GM21576 (cell line): ENCODE measurements at regions not wholly inside any gene's neighbourhood (a gene's known extent, or its start where the extent isn't known, plus 50 kb on each side); places are given as distances from the start of the nearest gene placed in this dataset.
A peak's percentile ranks its signal among the peaks of the same experiment; 100 is the strongest.

ENCODE experiments used
- ATAC-seq: cut with Tn5 transposase; IDR thresholded peaks from one replicate; pipeline ENCODE4 v1.9.1; 2021; ENCODE audit warnings: mild to moderate bottlenecking, moderate library complexity; ENCODE audit not compliant: unreplicated experiment

DNA sequence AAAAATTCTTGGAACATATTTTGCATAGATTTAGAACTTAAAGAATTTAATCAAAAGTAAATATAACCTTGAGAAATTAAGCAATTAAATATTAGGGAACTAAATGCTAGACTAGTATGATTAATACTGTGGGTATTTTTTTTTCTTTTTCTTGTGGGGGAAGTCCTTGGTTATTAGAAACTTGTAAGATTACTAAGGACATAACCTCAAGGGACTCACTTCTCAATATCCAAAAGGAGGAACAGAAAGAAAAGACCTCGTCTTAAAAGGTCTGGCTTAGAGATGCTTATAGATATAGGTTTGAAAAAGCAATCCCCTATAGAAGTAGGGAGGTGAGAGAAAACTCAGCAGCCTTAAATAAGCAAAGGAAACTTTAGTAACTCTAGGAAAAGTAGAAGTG, 368.5 kb downstream of the INSC start:
- ATAC-seq: peak; percentile 78

DNA sequence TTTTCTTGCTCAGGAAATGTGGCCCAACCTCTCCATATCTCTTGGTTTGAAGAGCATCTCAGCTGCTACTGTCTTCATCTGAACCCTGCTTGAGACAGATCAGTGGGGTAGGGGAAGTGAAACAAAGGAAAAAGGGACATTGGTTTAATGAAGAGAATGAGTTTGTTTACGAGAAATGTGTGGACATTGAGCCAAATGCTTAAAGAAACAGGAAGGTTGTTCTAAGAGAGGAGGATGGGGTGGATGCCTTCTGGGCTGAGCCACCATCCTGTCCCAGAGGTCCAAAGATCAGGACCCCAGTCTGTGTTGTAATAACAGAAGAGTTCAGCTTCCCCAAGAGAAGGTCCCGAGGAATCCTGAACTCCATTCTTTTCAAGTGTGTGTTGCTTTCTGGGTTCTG, 369.7 kb downstream of the INSC start:
- ATAC-seq: no peak

DNA sequence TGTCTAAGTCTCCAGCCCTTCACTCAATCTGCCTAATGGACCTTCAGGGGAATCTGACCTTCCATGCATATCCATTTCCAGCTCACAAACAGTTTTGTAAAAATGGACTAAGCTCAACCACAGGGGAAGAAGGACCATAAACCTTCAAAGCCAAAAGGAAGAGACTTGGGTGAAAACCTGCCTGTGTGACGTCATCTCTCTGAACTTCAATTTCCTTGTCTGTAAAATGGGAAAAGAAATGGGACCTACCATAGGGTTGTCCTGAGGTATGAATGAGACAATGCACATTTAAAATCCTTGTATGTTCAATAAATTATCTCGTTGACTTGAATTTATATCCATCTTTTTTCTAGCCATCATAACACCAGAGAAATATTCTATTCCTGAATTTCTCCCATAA, 370.7 kb downstream of the INSC start:
- no peak for ATAC-seq

GRCh38 chr11:15489281-15489680, 374.6 kb downstream of the INSC start:
- no peak for ATAC-seq

DNA sequence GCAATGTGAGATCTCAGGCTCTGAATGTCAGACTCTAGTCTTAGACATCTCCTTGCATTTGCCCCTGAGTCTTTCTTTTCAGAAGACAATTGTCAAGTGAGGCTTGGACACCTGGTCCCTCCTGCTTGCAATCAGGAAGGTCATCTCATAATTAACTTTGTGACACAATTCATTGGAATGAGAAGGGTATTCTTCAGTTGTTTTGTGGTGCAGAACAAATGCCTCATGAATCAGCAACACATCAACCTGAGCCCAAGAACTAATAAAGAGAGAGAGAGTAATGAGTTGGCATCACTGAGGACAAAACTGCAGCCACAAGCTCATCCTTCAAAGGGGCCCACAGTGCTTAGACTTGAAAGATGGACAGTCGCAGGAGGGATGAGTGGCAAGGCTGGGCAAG, 375.8 kb downstream of the INSC start:
- ATAC-seq: no peak

GRCh38 chr11:15493066-15493465, 378.3 kb downstream of the INSC start:
- no peak for ATAC-seq

DNA sequence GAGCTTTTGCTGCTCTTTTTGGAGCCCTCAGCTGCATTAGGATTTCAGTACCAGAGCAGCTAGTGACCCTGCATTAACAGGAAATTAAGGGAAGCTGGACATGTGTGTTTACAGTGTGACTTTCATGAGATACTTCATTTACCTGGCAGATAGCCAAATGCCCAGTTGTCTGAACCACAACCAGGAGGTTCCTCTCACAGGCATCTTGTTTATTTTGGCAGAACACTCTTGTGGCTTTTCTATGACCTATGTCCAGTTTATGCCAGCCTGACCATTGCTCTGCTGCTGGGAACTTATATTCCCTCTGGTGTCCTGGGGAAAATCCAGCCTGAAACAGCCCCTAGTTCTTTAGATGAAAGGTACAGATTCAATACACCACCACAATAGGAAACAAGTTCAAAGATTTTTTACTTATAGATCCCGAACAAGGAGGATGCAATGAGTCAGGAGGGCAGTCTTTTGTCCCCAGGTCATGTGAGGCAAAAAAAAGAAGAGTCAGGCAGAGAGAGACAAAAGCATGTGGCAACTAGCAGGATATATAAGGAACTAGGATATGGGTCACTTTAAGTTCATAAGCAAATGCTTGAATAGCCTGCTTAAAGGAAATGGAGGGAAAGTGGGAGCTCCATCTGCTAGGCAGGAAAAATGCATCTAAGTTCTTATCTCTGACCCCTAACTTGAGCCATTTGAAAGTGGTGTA, 379.3 kb downstream of the INSC start:
- no peak for ATAC-seq

DNA sequence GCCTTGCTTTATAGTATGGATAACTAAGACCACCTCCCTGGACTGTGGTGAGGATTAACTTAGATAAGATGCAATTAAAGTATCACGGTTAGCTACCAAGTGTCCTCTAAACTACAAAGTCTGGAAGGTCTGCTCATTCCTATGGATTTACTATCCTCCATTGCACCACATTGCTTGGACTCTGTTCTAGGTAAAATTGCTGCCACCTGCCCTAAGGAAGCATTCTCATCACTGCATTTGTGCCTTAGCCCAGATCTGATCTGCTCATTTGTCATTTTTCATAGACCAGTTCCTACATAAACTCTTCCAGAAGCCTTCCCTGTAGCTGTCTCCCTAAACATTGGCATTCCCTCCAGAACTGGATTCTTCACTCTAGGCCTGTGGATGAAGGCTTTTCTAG, 380.0 kb downstream of the INSC start:
- no peak for ATAC-seq

- ATAC-seq: no peak
Measured at GRCh38 chr11:15495462-15495861, 380.7 kb downstream of the INSC start.

DNA sequence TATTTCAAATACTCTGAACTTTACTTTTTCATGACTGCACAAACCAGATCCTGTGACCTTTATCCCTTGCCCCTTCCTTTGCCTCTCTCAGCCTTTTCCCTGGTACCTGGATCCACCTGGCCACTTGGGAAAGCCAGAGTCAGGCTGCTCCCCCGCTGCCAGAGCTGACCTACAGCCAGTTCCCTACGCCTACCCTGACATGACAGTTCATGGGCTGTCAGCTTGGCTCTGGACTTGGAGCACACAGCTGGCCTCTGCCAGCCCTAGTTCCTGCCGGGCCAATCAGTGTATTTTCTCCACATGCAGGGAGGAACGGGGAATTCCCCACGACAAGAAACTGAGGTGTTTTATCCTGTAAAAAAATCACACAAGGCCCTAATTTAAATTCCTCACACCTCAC, 382.6 kb downstream of the INSC start:
- ATAC-seq: no peak

GRCh38 chr11:15499674-15500073, 385.0 kb downstream of the INSC start:
- no peak for ATAC-seq

DNA sequence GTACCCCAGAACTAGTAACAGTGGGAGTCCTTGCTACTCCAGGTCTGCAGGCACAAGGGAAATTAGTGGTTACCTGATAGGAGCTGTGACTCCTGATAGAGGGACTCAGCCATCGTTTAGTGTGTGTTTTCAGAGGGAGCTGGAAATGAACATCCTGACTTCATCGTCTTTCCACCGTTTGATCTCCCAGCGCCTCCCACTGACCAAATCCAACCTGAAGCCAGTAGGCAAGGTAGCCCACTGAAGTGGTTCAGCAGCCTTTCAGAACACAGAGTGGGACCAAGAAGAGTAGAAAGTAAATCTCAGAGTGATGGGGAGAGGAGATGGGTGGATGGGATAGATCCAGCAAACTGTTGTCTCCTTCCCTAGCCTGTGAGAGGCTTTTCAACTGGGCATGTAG, 385.9 kb downstream of the INSC start:
- ATAC-seq: no peak

- ATAC-seq: no peak
Measured at GRCh38 chr11:15501566-15501965, 386.8 kb downstream of the INSC start.

GRCh38 chr11:15505155-15505554, 390.4 kb downstream of the INSC start:
- no peak for ATAC-seq

DNA sequence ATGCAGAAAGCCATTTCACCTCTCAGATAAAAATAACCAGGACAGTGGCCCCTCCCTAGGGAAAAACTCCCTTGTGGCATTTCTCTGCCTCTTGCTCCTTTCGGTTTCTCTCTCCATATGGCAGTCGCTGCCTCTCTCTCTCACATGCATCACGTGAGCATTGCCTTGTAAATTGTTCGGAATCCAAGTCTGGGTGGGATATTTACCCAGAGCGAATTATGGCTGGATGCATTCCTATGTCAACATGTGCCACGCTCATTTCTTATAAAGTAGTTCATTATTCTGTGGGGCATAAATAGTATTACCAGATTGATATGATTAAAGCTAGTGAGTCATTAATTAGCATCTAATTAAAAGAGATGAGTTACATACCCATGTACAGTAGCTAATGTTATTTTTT, 392.9 kb downstream of the INSC start:
- no peak for ATAC-seq

- no peak for ATAC-seq
Measured at GRCh38 chr11:15509082-15509481, 394.4 kb downstream of the INSC start.

DNA sequence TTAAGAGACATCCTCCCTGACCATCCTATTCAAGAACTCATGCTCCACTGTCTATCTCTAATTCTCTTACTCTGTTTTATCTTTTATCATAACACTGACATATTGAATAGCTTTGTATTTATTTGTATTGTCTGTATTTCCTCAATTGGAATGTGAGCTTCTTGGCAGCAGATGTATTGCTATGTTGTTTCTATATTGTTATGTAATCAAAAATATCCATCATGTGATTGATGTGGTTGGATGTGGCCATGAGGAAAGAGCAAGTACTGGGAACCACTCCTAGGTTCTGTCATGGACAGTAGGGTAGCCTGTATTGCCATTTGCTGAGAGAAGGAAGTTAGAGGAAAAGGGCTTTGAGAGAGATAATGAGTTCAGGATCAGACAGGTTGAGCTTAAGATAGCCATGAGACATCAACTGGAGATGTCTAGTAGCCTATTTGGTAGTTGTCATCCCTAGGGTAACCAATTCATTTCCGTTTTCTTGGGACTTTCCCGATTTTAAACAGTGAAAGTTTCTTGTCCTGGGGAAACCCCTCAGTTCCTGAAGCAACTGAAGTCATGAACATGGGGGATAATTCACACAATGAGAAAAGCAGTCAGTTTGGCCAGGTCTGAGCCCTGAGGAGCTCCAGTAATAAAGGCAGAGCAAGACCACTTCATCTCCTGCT, 404.5 kb downstream of the INSC start:
- no peak for ATAC-seq

DNA sequence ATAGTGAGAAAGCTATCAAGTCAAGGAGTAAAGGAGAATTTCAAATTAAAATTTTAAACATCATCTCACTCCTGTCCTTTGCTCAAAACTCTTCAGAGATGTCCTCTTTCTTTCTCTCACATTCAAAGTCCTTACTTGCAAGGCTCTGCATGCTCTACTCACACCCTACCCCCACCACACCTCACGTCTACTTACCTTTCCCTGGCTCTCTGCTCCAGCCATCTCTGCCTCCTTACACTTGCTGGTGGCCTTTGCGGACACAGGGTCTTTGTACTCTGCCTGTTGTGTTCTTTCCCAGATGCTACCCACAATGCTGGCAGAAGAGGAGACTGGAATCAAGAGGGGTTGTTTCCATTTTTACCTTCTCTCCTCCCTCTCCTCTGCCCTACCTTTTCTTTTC, 405.2 kb downstream of the INSC start:
- ATAC-seq: no peak

DNA sequence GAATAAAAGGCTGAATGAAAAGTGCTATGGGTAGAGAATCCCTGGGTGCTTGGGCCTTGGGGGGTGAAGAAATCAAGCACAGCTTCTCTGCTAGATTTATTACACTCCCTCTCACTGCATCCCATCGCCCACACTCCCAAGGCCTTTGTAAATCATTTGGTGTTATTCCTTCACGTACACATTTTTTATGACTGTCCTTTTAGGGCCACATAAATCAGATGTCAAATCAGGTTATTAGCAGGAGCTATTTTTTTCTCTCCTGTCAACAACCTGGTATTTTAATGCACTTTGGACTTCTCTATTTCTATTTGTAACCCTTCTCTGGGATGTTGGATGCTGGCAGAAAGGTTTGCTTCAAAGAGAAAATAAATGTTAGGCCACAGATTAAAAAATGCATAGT, 408.8 kb downstream of the INSC start:
- ATAC-seq: no peak

- ATAC-seq: no peak
Measured at GRCh38 chr11:15525582-15525981, 410.9 kb downstream of the INSC start.

DNA sequence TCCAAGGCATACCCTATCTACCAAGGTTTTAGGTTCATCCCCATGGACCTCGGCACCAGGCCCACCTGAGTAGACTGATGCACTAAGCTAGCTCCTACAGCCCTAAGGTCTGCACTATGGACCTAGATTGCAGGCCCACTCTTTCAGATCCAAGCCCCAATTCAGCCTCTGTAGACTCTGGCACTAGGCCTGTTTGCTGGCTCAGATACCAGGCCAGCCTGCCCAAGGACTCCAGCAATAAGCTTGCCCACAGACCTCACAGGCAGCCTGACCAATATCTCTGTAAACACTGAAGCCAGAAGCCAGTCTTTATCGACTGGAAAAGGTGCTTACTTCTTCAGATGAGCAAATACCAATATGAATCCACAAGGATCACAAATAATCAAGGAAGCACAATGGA, 411.3 kb downstream of the INSC start:
- no peak for ATAC-seq

DNA sequence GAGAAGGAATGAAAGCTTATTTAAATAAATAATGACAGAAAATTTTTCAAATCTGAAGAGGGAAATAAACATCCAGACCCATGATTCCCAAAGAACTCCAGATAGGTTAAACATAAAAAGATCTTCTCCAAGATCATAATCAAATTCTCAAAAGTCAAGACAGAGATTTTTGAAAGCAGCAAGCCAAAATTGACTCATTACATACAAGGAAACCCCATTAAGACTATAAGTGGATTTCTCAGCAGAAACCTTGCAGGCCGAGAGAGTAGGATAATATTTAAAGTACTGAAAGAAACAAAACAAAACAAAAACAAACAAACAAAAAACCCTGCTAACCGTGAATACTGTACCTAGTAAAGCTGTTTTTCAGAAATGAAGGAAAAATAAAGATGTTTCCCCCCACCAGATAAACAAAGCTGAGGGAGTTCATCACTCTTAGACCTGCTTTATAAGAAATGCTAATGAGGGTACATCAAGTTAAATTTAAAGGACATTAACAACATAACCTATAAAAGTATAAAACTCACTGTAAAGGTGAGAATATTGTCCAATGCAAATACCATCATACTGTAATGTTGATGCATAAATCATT, 412.2 kb downstream of the INSC start:
- no peak for ATAC-seq
